KOPT-K1 (cell line): ENCODE measurements at regions not wholly inside any gene's neighbourhood (a gene's known extent, or its start where the extent isn't known, plus 50 kb on each side); places are given as distances from the start of the nearest gene placed in this dataset.

ENCODE experiments used
- H3K27ac ChIP-seq: fragments of 200-600 bp; sonication (generic); 2 replicates; pipeline ENCODE4 v1.5.1; 2016; ENCODE audit warnings: antibody characterized with exemption, mild to moderate bottlenecking, low read depth, low read length; ENCODE audit not compliant: poor library complexity, severe bottlenecking
- H3K36me3 ChIP-seq: fragments of 200-600 bp; sonication (generic); 2 replicates; pipeline ENCODE4 v1.5.1; 2017; ENCODE audit warnings: antibody characterized with exemption, mild to moderate bottlenecking, low read length, moderate library complexity; ENCODE audit not compliant: insufficient read depth
- H3K9me3 ChIP-seq: fragments of 200-600 bp; sonication (generic); 2 replicates; pipeline ENCODE4 v1.5.1; 2017; ENCODE audit warnings: antibody characterized with exemption, low read length, mild to moderate bottlenecking; ENCODE audit not compliant: insufficient read depth, poor library complexity, severe bottlenecking

DNA sequence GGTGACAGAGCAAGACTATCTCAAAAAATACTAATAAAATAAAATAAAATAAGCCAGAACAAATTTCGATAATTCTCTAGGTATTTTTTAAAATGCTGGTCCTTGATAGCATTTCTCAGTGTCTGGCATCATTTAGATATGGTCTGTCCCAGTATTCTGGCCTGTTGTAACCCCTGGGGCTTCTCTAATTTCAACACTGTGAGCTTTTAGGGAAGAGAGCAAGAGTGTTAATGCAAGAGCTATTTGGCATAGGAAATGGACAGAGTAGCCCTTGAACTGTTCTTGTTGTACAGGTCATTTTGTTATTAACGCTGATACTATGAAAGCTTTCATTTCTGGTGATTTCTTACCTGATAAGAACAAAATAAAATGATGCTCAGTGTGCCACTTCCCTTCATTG is 112.2 kb upstream of the ZNF608 start:
- Histone ChIP-seq H3K9me3 (no peaks in the 10 kb centered on the region), H3K36me3 (no peaks in the 10 kb centered on the region), H3K27ac (no peak overlapping the region)

DNA sequence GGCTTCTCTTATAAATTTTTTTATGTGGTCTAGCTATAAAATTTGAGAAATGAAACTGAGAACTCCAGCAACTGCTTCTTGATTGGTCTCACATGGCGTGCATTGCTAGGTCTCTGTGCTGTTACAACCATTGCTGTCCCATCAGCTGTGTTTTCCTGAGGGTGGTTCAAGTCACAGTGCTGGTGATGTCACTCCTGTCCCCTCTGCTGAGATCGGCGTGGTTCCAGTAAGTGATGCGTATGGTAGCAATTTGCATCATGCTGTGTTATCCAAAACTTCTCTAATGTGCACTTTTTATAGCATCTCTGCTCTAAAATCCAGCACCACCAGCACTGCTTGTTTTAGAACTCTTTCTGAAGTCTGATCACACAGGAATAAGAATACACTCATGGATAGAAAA is 112.6 kb upstream of the ZNF608 start:
- H3K9me3 ChIP-seq, result no peaks in the 10 kb centered on the region
- H3K36me3 ChIP-seq, result no peaks in the 10 kb centered on the region
- H3K27ac ChIP-seq, result no peak overlapping the region

DNA sequence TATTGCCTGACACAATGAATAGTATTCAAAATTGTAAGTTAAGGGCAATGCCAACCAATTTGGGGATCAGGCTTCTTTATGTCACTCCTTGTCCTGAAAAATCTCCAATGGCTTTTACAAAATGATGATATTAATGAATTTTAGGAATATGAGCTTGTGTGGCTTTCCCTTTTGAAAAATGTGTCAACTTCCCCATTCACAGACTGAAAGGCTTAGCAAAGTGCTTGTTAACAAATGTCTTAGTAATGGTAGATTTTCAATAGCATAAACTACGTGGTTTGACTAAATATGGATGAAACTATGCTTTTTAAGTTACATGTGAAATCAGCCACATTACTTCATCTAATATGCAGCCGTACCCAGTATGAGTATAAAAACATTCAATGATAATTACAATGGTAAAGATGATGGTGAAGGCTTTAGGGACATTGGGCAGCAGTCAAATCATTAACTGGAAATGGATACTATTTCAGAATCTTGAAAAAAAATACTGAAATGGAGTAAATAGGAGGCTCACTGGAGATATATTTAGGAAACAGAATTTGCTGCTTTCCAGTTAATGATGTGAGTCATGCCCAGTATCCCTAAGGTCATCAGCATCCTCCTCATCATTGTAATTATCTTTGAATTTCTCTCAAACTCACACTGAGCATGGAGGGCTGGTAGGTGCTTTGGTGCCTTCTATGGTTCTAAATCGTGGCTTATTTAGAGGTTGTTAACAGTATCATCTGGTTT is 113.3 kb upstream of the ZNF608 start:
- H3K36me3 ChIP-seq, result no peaks in the 10 kb centered on the region
- no peak overlapping the region for H3K27ac ChIP-seq
- H3K9me3 ChIP-seq, result no peaks in the 10 kb centered on the region

DNA sequence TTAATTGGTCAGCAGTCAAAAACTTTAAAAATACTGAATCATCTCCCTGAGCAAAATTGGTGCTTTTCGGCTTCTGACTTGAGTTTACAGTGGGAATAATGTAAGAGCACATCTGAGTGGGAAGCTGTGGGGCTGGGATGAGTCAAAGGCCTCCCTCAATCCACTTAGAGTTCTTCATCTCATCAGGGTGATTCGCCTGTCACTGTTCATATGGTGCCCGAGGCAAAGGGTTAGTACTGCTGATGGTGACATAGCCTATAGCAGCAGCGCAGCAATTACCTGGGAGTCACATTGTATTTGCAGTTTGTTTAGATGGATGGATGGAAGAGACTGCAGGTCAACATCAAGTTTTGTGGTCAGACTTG is 113.8 kb upstream of the ZNF608 start:
- H3K36me3 ChIP-seq, result no peaks in the 10 kb centered on the region
- H3K27ac ChIP-seq, result no peak overlapping the region

DNA sequence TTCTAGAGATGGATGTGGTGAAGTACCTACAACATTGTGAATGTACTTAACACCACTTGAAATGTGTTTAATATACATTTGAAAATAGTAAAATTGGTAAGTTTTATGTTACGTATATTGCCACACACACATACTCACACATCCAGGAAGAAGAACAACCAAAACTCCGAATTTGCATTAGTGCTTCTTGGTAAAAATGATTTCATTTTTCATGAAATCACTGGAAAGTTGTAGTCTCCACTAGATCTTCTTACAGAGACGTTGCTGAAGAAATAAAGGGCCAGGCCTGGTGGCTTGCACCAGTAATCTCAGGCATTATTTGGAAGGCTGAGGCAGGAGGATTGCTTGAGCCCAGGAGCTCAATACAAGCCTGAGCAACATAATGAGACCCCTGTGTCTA is 118.6 kb upstream of the ZNF608 start:
- Histone ChIP-seq H3K9me3 (no peaks in the 10 kb centered on the region), H3K36me3 (no peaks in the 10 kb centered on the region)

More for the DNA sequence above, 113.8 kb upstream of the ZNF608 start:
- H3K9me3 ChIP-seq, result no peaks in the 10 kb centered on the region

DNA sequence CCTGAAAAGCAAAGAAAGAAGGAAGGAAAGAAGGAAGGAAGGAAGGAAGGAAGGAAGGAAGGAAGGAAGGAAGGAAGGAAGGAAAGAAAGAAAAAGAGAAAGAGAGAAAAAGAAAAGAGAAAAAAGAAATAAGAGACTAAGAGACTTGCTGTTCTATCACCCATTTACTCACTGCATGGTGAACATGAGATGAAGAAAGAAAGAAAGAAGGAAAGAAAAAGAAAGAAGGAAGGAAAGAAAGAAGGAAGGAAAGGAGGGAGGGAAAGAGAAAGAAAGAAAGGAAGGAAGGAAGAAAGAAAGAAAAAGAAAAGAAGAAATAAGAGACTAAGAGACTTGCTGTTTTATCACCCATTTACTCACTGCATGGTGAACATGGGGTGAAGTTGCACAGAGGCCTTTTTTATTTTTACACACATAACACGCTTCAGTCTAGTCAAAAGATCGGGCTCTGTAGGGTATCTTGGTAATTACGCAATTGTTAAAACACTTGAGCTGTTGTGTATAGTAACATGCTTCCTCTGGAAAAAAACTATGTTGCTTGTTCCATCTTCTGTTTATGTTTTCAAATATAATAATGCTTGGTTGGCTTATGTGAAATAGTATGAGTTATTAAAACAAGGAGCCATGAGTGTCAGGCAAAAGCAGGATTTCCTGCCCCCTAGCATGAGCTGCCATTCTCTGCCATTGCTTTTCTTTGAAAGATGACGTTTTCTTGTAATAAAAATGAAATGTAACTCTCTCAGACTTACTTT is 119.3 kb upstream of the ZNF608 start:
- H3K36me3 ChIP-seq, result no peaks in the 10 kb centered on the region
- no peak overlapping the region for H3K27ac ChIP-seq
- no peaks in the 10 kb centered on the region for H3K9me3 ChIP-seq

More for the DNA sequence above, 118.6 kb upstream of the ZNF608 start:
- H3K27ac ChIP-seq, result no peak overlapping the region

DNA sequence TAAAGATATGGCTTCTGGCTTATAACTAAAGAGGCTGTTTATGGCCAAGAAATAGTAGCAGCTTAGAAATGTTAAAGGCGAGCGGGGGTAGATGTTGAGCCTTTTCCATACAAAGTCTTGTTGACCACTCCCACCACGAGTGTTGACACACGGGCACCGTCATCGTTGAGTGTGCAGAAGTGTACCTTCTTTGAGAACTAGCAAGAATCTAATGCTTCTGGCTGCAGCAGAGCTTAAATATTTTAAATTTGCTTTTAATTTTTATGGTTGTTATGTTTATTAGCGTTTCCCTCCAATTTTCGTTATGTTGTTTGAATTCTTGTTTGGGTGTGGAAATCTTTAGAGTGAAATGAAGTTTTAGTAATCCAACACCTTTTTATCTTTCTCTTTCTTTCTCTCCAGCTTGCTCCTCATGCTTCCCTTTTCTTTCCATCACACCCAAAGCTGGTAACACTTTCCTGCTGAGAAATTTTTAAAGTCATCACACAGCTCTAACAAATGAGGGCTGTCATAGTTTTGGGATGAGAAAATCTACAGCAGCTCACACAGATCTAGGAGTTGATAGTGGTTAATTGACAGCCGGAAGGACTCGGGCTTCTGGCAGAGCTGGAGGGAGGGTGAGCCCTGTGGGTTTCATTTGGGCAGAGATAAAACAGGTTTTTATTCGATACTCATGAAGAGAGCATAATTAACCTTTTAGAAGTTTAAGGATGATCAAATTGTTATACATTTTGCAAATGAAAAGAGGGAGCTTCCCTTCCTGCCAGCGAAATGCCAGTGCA is 120.1 kb upstream of the ZNF608 start:
- Histone ChIP-seq H3K9me3 (no peaks in the 10 kb centered on the region), H3K36me3 (no peaks in the 10 kb centered on the region), H3K27ac (no peak overlapping the region)

DNA sequence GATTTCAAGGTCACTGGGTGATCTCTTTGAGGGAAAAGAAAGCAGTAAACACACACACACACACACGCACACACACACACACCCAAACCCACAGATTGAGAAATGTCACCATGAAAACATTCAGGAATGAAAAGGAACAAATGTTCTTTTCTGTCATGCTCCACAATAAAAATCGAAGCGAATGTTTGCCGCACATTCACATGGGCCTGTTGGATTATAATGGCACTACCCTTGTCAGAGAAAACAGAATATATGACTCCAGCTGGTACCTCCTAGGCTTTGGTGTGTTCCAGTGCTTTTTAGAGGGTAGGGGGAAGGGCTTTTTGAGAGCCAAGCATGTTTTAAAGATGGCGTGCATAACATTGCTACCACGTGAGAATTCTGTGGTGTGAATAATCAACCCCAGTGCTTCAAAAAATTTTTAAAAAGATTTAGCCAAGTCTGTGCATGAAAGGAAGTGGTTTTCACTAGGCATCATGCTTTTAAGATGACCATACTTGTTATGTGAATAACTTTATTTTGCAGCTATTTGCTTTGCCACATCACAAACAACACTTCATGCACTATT is 120.8 kb upstream of the ZNF608 start:
- Histone ChIP-seq H3K36me3 (no peaks in the 10 kb centered on the region), H3K27ac (no peak overlapping the region), H3K9me3 (no peaks in the 10 kb centered on the region)

DNA sequence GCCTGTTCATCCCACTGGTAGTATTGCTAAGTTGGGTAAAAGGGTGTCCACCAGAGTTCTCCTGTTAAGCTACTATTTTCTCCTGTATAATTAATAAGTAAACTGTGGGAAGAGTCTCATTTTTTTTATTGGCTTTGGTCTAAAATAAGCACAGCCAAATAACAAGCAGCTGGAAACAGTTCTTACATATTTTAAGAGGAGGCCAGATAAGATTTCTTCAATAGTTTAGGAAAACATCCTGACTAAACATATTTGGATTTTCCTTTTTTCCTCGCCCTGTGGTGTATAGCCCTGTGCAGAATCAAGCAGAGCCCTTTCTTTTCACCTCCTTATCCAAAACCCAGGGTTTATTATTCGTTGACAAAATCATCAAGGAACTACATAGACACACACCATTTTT is 122.2 kb upstream of the ZNF608 start:
- no peaks in the 10 kb centered on the region for H3K9me3 ChIP-seq

DNA sequence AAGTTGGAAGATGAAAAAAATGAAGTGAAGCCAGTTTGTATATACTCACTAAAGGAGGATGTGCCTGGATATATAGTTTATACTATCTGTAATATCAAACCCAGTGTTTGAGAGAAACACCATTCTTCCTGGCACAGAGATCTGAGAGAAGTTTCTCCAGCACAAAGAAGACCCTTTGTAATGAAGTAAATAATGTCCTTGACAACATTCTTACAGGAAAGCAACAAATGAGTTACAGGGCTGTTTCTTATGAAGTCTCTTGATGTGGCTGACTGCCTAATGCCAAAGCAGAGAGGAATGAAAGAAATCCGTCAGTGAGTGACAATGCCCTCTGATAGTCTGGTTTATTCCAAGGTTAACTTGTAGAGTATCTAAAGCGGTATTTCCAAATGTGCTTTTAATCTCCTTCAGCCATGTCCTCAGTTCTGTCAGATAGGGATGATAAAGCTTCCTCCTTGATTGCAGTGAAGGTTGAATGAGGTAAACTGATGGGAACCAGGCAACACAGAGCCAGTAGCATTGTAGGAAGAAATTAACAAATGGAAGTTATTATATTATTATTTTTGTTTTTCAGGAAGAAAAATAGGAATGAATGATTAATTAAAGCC is 123.1 kb upstream of the ZNF608 start:
- H3K36me3 ChIP-seq, result no peaks in the 10 kb centered on the region
- H3K9me3 ChIP-seq, result no peaks in the 10 kb centered on the region
- H3K27ac ChIP-seq, result no peak overlapping the region

More for the DNA sequence above, 122.2 kb upstream of the ZNF608 start:
- Histone ChIP-seq H3K27ac (no peak overlapping the region), H3K36me3 (no peaks in the 10 kb centered on the region)

DNA sequence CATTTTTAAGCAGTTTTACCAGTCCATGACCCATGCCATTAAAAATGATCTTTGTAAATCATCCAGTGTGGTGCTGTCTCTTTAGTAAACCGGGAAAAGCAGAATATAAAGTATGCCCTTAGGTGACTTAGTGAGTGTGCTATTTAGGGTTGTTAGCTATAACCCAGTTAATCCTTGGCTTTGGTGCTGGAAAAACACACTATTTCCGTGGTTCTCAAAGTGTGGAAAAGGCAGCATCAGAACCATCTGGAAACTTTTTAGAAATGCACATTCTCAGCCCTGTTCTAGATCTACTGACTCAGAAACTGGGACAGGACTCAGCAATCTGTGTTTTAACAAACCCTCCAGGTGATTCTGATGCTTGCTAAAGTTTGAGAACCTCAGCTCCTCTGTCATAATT is 123.6 kb upstream of the ZNF608 start:
- no peaks in the 10 kb centered on the region for H3K36me3 ChIP-seq
- no peak overlapping the region for H3K27ac ChIP-seq
- H3K9me3 ChIP-seq, result no peaks in the 10 kb centered on the region

DNA sequence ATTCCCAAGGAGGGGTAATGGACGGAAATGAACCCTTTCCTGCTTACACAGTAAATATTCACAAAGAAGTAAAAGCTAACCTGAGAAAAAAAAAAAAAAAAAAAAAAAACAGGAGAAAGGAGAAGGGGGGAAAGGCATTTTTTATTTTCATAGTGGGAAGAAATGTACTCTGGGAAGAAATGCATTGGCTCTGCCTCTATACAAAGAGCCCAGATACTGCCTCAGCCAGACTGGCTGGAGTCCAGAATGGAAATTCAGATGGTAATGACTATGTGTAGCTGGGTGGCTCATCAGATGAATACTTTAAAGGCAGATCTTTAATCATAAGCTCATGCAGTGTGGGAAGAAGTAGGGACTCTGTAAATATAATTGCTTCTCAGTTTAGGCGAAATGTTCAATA is 124.9 kb upstream of the ZNF608 start:
- Histone ChIP-seq H3K27ac (no peak overlapping the region), H3K36me3 (no peaks in the 10 kb centered on the region), H3K9me3 (no peaks in the 10 kb centered on the region)

DNA sequence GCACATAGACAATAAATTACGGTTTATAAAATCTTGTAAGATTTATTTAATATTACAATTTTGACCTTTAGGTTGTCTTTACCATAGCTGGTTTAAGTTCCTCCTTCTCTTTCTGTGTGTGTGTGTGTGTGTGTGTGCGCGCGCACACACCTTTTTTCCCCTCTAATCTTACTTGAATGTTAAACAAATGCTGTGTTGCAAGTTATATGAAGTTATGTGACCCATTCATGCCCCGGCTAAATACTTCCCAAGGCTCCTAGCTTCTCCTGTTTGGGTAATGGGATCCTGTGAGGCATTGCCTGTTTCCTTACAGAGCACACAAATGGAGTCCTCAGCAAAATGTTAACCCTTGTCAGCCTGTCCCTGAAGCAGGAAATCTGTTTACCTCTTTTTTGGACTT is 125.6 kb upstream of the ZNF608 start:
- H3K9me3 ChIP-seq, result no peaks in the 10 kb centered on the region
- no peak overlapping the region for H3K27ac ChIP-seq
- H3K36me3 ChIP-seq, result no peaks in the 10 kb centered on the region

DNA sequence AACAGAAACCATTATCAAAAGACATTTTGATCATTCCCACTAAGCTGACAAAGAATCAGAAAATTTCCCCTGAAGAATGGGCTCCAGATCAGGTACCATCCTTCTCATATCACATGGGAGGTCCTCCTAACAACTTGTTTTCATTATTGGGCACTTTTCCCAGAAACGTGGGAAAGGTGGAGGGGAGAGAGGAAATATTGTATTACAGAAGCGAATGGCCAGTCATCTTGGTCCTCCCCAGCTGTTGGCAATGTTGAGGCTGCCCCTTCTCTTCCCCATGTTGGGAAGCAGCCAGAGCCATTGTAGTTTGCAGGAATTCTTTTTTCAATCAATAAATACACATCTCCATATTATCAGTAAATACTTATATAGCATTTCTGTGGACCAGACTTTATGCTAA is 126.2 kb upstream of the ZNF608 start:
- no peak overlapping the region for H3K27ac ChIP-seq
- H3K36me3 ChIP-seq, result no peaks in the 10 kb centered on the region
- H3K9me3 ChIP-seq, result no peaks in the 10 kb centered on the region

DNA sequence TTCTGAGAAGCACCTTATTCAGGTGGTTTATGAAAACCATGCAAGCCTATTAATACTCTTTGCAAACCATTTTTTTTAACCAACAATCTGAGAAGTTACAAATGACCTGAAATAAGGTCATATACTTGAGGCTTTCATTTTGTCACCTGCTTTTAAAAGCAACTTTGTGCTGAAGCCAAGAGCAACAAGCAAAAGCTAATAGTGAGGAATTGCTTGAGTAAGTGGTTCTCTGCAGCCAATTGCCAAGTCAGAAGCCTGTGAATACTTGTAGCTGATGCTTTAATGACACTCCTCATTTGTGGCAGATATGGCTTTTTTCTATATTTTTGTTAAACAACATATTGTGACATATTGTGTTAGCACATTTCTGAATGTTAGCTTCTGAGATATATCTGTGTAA is 126.7 kb upstream of the ZNF608 start:
- Histone ChIP-seq H3K36me3 (no peaks in the 10 kb centered on the region), H3K9me3 (no peaks in the 10 kb centered on the region), H3K27ac (no peak overlapping the region)
